ENCODE measurements at regions not wholly inside any gene's neighbourhood (a gene's known extent, or its start where the extent isn't known, plus 50 kb on each side); places are given as distances from the start of the nearest gene placed in this dataset.
"Not testable (repeated sequence)": the region's sequence is repeated elsewhere in the genome, so short reads cannot be mapped to it uniquely, and the experiment has no call there.

DNA sequence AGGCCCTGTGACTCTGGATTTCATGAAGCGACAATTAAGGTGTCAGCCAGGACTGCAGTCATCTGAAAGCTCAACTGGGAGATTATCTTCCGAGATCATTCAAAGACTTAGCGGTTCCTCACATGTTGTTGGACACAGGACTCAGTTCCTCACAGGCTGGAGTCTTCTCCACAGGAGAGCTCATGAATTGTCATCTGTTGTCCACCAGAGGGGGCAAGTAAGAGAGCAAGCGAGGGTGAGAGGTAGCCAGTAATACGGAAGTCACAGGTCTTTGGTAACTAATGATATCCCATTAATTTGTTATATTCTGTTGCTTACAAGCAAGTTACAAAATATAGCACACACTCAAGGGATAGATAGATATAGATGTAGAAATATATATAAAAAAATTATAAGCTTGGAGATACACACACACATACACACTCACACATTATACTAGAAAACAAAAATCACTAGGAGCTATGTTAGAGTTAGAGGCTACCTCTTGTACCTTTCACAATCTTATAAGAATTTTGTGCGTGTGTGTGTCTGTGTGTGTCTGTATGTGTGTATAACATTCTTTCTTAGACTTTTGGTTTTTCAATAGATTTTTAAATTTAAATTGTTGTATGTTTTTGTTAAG lies 1695.3 kb downstream of the BRINP3 start:
- H3K36me3 ChIP-seq (ENCODE audit: insufficient read depth, low read length): no peaks in the 10 kb centered on the region
- H3K9ac ChIP-seq (ENCODE audit: low read depth, low read length): no peak overlapping the region
- H3K27ac ChIP-seq (ENCODE audit: low read length): no peak overlapping the region
- TF ChIP-seq, protein P1, sequence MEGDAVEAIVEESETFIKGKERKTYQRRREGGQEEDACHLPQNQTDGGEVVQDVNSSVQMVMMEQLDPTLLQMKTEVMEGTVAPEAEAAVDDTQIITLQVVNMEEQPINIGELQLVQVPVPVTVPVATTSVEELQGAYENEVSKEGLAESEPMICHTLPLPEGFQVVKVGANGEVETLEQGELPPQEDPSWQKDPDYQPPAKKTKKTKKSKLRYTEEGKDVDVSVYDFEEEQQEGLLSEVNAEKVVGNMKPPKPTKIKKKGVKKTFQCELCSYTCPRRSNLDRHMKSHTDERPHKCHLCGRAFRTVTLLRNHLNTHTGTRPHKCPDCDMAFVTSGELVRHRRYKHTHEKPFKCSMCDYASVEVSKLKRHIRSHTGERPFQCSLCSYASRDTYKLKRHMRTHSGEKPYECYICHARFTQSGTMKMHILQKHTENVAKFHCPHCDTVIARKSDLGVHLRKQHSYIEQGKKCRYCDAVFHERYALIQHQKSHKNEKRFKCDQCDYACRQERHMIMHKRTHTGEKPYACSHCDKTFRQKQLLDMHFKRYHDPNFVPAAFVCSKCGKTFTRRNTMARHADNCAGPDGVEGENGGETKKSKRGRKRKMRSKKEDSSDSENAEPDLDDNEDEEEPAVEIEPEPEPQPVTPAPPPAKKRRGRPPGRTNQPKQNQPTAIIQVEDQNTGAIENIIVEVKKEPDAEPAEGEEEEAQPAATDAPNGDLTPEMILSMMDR (IDR thresholded peaks at IDR 0.05; ENCODE audit: borderline replicate concordance, extremely low read depth, low read length, poor library complexity, severe bottlenecking): peak; percentile 42
- no peak for TF ChIP-seq EZH2 (IDR thresholded peaks at IDR 0.05; ENCODE audit: borderline replicate concordance, low read depth, low read length, severe bottlenecking)
- H3K27me3 ChIP-seq (ENCODE audit: insufficient read depth, low read length, poor library complexity): no peaks in the 10 kb centered on the region
- no peaks in the 10 kb centered on the region for H3K9me3 ChIP-seq (ENCODE audit: insufficient read depth, low read length, severe bottlenecking)
- H3K4me2 ChIP-seq (ENCODE audit: insufficient read depth, low read length): no peak overlapping the region
- no peaks in the 10 kb centered on the region for H3K79me2 ChIP-seq (ENCODE audit: insufficient read depth, low read length)
- H3K4me1 ChIP-seq (ENCODE audit: insufficient read depth, low read length): no peaks in the 10 kb centered on the region
- no peak for DNase-seq
- H4K20me1 ChIP-seq (ENCODE audit: insufficient read depth, low read length): no peaks in the 10 kb centered on the region
- no peak overlapping the region for H3K4me3 ChIP-seq (ENCODE audit: low read depth in 1 of 2, low read length in 2 of 2)
- no peak overlapping the region for H2AFZ ChIP-seq (ENCODE audit: low read depth, low read length)
- ATAC-seq (ENCODE audit: insufficient read depth, low read depth): peak; percentile 61; the same call in 2 of the 3 replicates

DNA sequence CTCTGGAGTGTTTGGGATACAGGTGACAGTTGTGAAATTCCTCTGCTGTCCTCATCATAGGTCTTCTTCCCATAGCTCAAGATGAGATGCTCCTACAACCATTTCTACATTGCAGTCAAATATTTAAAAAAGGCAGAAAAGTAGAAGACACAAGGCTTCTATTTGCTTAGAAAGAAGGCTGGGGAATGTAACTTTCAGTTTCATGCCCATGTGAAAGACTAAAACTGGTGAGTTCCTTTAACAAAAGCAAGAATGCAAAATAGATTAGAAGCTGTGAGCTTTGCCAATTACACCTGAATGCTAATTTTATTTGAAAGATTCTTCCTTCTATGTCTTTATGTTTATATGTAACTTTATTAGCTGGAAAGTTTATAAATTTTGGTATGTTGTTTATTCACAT lies 1682.7 kb downstream of the BRINP3 start:
- Histone ChIP-seq H2AFZ (ENCODE audit: low read depth, low read length) (no peak overlapping the region), H3K27ac (ENCODE audit: low read length) (no peak overlapping the region), H3K4me2 (ENCODE audit: insufficient read depth, low read length) (no peak overlapping the region), H3K9ac (ENCODE audit: low read depth, low read length) (no peak overlapping the region), H3K79me2 (ENCODE audit: insufficient read depth, low read length) (no peaks in the 10 kb centered on the region), H3K4me3 (ENCODE audit: low read depth in 1 of 2, low read length in 2 of 2) (no peak overlapping the region), H3K27me3 (ENCODE audit: insufficient read depth, low read length, poor library complexity) (no peaks in the 10 kb centered on the region), H3K4me1 (ENCODE audit: insufficient read depth, low read length) (no peaks in the 10 kb centered on the region), H4K20me1 (ENCODE audit: insufficient read depth, low read length) (no peaks in the 10 kb centered on the region), H3K9me3 (ENCODE audit: insufficient read depth, low read length, severe bottlenecking) (no peaks in the 10 kb centered on the region), H3K36me3 (ENCODE audit: insufficient read depth, low read length) (no peaks in the 10 kb centered on the region)
- ATAC-seq (ENCODE audit: insufficient read depth, low read depth): no peak
- no peak for DNase-seq
- no peak for TF ChIP-seq EZH2 (IDR thresholded peaks at IDR 0.05; ENCODE audit: borderline replicate concordance, low read depth, low read length, severe bottlenecking)
- TF ChIP-seq, protein P1 (IDR thresholded peaks at IDR 0.05; ENCODE audit: borderline replicate concordance, extremely low read depth, low read length, poor library complexity, severe bottlenecking): no peak

DNA sequence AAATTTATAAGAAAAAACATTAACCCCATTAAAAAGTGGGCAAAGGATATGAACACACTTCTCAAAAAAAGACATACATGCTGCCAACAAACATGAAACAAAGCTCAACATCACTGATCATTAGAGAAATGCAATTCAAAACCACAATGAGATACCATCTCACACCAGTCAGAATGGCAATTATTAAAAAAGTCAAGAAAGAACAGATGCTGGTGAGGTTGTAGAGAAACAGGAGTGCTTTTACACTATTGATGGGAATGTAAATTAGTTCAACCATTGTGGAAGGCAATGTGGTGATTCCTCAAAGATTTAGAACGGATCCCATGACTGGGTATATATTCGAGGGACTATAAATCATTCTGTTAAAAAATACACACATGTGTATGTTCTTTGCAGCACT lies 1665.5 kb downstream of the BRINP3 start:
- H3K9me3 ChIP-seq (ENCODE audit: insufficient read depth, low read length, severe bottlenecking); DNase-seq; H3K4me3 ChIP-seq (ENCODE audit: low read depth in 1 of 2, low read length in 2 of 2); ATAC-seq (ENCODE audit: insufficient read depth, low read depth); H3K27ac ChIP-seq (ENCODE audit: low read length); H3K9ac ChIP-seq (ENCODE audit: low read depth, low read length); H3K79me2 ChIP-seq (ENCODE audit: insufficient read depth, low read length); H2AFZ ChIP-seq (ENCODE audit: low read depth, low read length); H4K20me1 ChIP-seq (ENCODE audit: insufficient read depth, low read length); H3K4me2 ChIP-seq (ENCODE audit: insufficient read depth, low read length); H3K4me1 ChIP-seq (ENCODE audit: insufficient read depth, low read length); H3K36me3 ChIP-seq (ENCODE audit: insufficient read depth, low read length); H3K27me3 ChIP-seq (ENCODE audit: insufficient read depth, low read length, poor library complexity): not testable (repeated sequence)

DNA sequence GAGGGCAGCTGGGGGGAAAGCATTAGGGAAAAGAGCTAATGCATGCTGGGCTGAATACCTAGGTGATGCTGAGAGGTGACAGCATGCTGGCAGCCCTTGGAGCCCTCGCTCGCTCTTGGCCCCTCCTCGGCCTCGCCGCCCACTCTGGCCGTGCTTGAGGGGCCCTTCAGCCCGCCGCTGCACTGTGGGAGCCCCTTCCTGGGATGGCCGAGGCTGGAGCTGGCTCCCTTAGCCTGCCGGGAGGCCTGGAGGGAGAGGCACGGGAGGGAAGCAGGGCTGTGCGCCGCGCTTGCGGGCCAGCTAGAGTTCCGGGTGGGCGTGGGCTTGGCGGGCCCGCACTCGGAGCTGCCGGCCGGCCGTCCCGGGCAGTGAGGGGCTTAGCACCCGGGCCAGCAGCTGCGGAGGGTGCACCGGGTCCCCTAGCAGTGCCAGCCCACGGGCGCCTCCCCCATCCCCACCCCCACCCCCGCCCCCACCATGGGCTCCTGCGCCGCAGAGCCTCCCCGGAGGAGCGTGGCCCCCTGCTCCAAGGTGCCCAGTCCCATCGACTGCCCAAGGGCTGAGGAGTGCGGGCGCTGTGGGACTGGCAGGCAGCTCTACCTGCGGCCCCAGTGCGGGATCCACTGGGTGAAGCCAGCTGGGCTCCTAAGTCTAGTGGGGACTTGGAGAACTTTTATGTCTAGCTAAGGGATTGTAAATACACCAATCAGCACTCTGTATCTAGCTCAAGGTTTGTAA lies 1664.7 kb downstream of the BRINP3 start:
- H3K4me1 ChIP-seq (ENCODE audit: insufficient read depth, low read length); H3K4me2 ChIP-seq (ENCODE audit: insufficient read depth, low read length); H2AFZ ChIP-seq (ENCODE audit: low read depth, low read length); DNase-seq; H3K9ac ChIP-seq (ENCODE audit: low read depth, low read length); H3K4me3 ChIP-seq (ENCODE audit: low read depth in 1 of 2, low read length in 2 of 2); H3K36me3 ChIP-seq (ENCODE audit: insufficient read depth, low read length); H4K20me1 ChIP-seq (ENCODE audit: insufficient read depth, low read length); ATAC-seq (ENCODE audit: insufficient read depth, low read depth); H3K79me2 ChIP-seq (ENCODE audit: insufficient read depth, low read length); H3K27ac ChIP-seq (ENCODE audit: low read length); H3K27me3 ChIP-seq (ENCODE audit: insufficient read depth, low read length, poor library complexity); H3K9me3 ChIP-seq (ENCODE audit: insufficient read depth, low read length, severe bottlenecking): not testable (repeated sequence)
